H9 (cell line): ENCODE measurements at regions not wholly inside any gene's neighbourhood (a gene's known extent, or its start where the extent isn't known, plus 50 kb on each side); places are given as distances from the start of the nearest gene placed in this dataset.

Experiments
- DNase-seq: peaks from one replicate; pipeline ENCODE4 v3.0.0-alpha.2; 2017
- H2AFZ ChIP-seq: one replicate; pipeline ENCODE4 v1.6.1; 2013; ENCODE audit warnings: mild to moderate bottlenecking, low read length, control low read depth, moderate library complexity
- H2AK5ac ChIP-seq: 2 replicates; pipeline ENCODE4 v1.6.1; 2013; ENCODE audit warnings: low read length, control low read depth, mixed read lengths; ENCODE audit not compliant: insufficient read length
- H2BK120ac ChIP-seq: one replicate; pipeline ENCODE4 v1.6.1; 2013; ENCODE audit warnings: low read depth, mild to moderate bottlenecking, low read length, control low read depth, inconsistent platforms; ENCODE audit not compliant: poor library complexity, severe bottlenecking
- H2BK12ac ChIP-seq: 2 replicates; pipeline ENCODE4 v1.6.1; 2013; ENCODE audit warnings: low read length, control low read depth, mixed read lengths, low read depth; ENCODE audit not compliant: insufficient read length
- H2BK15ac ChIP-seq: 2 replicates; pipeline ENCODE4 v1.6.1; 2013; ENCODE audit warnings: low read depth, low read length, control low read depth
- H2BK20ac ChIP-seq: one replicate; pipeline ENCODE4 v1.6.1; 2013; ENCODE audit warnings: low read depth, mild to moderate bottlenecking, low read length, control low read depth, inconsistent platforms; ENCODE audit not compliant: poor library complexity, severe bottlenecking
- H2BK5ac ChIP-seq: 2 replicates; pipeline ENCODE4 v1.6.1; 2013; ENCODE audit warnings: low read length, control low read depth, mixed read lengths; ENCODE audit not compliant: insufficient read length
- H3K14ac ChIP-seq: 2 replicates; pipeline ENCODE4 v1.6.1; 2013; ENCODE audit warnings: low read length, control low read depth; ENCODE audit not compliant: insufficient read depth
- H3K18ac ChIP-seq: 2 replicates; pipeline ENCODE4 v1.6.1; 2013; ENCODE audit warnings: low read depth, mild to moderate bottlenecking, mixed read lengths, low read length, control low read depth; ENCODE audit not compliant: insufficient read length
- H3K23ac ChIP-seq: 2 replicates; pipeline ENCODE4 v1.6.1; 2013; ENCODE audit warnings: low read length, control low read depth, mixed read lengths, low read depth; ENCODE audit not compliant: insufficient read length
- H3K23me2 ChIP-seq: 2 replicates; pipeline ENCODE4 v1.6.1; 2013; ENCODE audit warnings: low read depth, mild to moderate bottlenecking, mixed read lengths, low read length, control low read depth; ENCODE audit not compliant: insufficient read length, poor library complexity, severe bottlenecking
- H3K27ac ChIP-seq: 2 replicates; pipeline ENCODE4 v1.5.1; 2013; ENCODE audit warnings: low read length, control low read depth, mixed read lengths, low read depth; ENCODE audit not compliant: insufficient read length
- H3K27me3 ChIP-seq: 2 replicates; pipeline ENCODE4 v1.6.1; 2013; ENCODE audit warnings: low read length, control low read depth, inconsistent platforms; ENCODE audit not compliant: insufficient read depth
- H3K4ac ChIP-seq: 2 replicates; pipeline ENCODE4 v1.6.1; 2013; ENCODE audit warnings: low read depth, mild to moderate bottlenecking, control low read depth, inconsistent platforms, low read length, moderate library complexity
- H3K4me1 ChIP-seq: 2 replicates; pipeline ENCODE4 v1.6.1; 2013; ENCODE audit warnings: low read length, control low read depth, inconsistent platforms; ENCODE audit not compliant: insufficient read depth
- H3K4me2 ChIP-seq: 2 replicates; pipeline ENCODE4 v1.6.1; 2013; ENCODE audit warnings: low read length, control low read depth, mixed read lengths; ENCODE audit not compliant: insufficient read length, insufficient read depth
- H3K56ac ChIP-seq: 2 replicates; pipeline ENCODE4 v1.6.1; 2013; ENCODE audit warnings: low read depth, mild to moderate bottlenecking, mixed read lengths, low read length, control low read depth; ENCODE audit not compliant: insufficient read length
- H3K79me1 ChIP-seq: 2 replicates; pipeline ENCODE4 v1.6.1; 2013; ENCODE audit warnings: low read depth, mild to moderate bottlenecking, moderate library complexity, low read length, control low read depth, inconsistent platforms; ENCODE audit not compliant: insufficient read depth, poor library complexity, severe bottlenecking
- H3K79me2 ChIP-seq: 2 replicates; pipeline ENCODE4 v1.6.1; 2013; ENCODE audit warnings: low read length, control low read depth, inconsistent platforms; ENCODE audit not compliant: insufficient read depth
- H3K9ac ChIP-seq: 2 replicates; pipeline ENCODE4 v1.6.1; 2013; ENCODE audit warnings: low read length, control low read depth, mixed read lengths; ENCODE audit not compliant: insufficient read length; ENCODE audit errors: extremely low read depth
- H3K9me3 ChIP-seq: one replicate; pipeline ENCODE4 v1.6.1; 2013; ENCODE audit warnings: low read depth, low read length, inconsistent platforms; ENCODE audit not compliant: control insufficient read depth
- H3T11ph ChIP-seq: one replicate; pipeline ENCODE4 v1.6.1; 2013; ENCODE audit warnings: mild to moderate bottlenecking, low read length, control low read depth, inconsistent platforms
- H4K20me1 ChIP-seq: one replicate; pipeline ENCODE4 v1.6.1; 2013; ENCODE audit not compliant: control insufficient read depth, insufficient read length, insufficient read depth
- H4K5ac ChIP-seq: 2 replicates; pipeline ENCODE4 v1.6.1; 2013; ENCODE audit warnings: low read depth, mild to moderate bottlenecking, mixed read lengths, low read length, control low read depth; ENCODE audit not compliant: insufficient read length
- H4K8ac ChIP-seq: replicated peaks from 2 replicates; pipeline ENCODE4 v1.6.1; 2013; ENCODE audit warnings: low read length, control low read depth, mixed read lengths, low read depth; ENCODE audit not compliant: insufficient read length
- H4K91ac ChIP-seq: 2 replicates; pipeline ENCODE4 v1.6.1; 2013; ENCODE audit warnings: low read depth, mild to moderate bottlenecking, moderate library complexity, mixed read lengths, low read length, control low read depth; ENCODE audit not compliant: insufficient read length
- H3K27ac Mint-ChIP-seq, 3 experiments: 2 replicates in 2 of 3; 3 replicates in 1 of 3; pipeline ENCODE4 v1.8.0; 2020 to 2021; ENCODE audit warnings: mixed read lengths in 3 of 3, mild to moderate bottlenecking in 1 of 3, moderate library complexity in 1 of 3
- H3K27me3 Mint-ChIP-seq: 2 replicates; pipeline ENCODE4 v1.8.0; 2021; ENCODE audit warnings: low read depth, mild to moderate bottlenecking, moderate library complexity, mixed read lengths
- H3K36me3 Mint-ChIP-seq, 3 experiments: 2 replicates in 2 of 3; 3 replicates in 1 of 3; pipeline ENCODE4 v1.8.0; 2020 to 2021; ENCODE audit warnings: low read depth in 3 of 3, mixed read lengths in 3 of 3; ENCODE audit not compliant: insufficient read depth in 1 of 3
- H3K4me1 Mint-ChIP-seq, 2 experiments: 2 replicates each; pipeline ENCODE4 v1.8.0; 2020; ENCODE audit warnings: mixed read lengths in 2 of 2
- H3K4me3 Mint-ChIP-seq, 2 experiments: 2 replicates in 1 of 2; 3 replicates in 1 of 2; pipeline ENCODE4 v1.8.0; 2020 to 2021; ENCODE audit warnings: mild to moderate bottlenecking in 2 of 2, mixed read lengths in 2 of 2, moderate library complexity in 1 of 2
- H3K9me3 Mint-ChIP-seq, 2 experiments: 2 replicates in 1 of 2; 3 replicates in 1 of 2; pipeline ENCODE4 v1.8.0; 2020; ENCODE audit warnings: mild to moderate bottlenecking in 2 of 2, mixed read lengths in 2 of 2, moderate library complexity in 1 of 2
- CTCF ChIP-seq: fragments of 200-600 bp; sonication (generic); conservative IDR thresholded peaks from 3 replicates; pipeline ENCODE4 v1.8.0; 2021; ENCODE audit warnings: antibody characterized with exemption, mild to moderate bottlenecking
- WGBS: extraction: QIAGEN DNeasy Blood & Tissue Kit; methylation state at CpG from one replicate; pipeline ENCODE4 v1.1.7; 2013; ENCODE audit warnings: missing lambda C conversion rate, low lambda C conversion rate, mixed read lengths; ENCODE audit not compliant: insufficient read length; ENCODE audit errors: extremely low coverage; 5-methylcytosine and 5-hydroxymethylcytosine counted together

GRCh38 chrX:124234348-124234747 lies 98.1 kb upstream of the TEX13D start:
- Histone ChIP-seq H3K9me3 (peaks cover 5% of the 10 kb centered on the region), H2AK5ac (no peak overlapping the region), H2AFZ (no peak overlapping the region), H2BK15ac (no peak overlapping the region), H3K23me2 (no peaks in the 10 kb centered on the region), H2BK20ac (no peak overlapping the region), H3K79me2 (no peaks in the 10 kb centered on the region), H3K18ac (no peak overlapping the region), H3K14ac (no peak overlapping the region), H3K4me2 (no peak overlapping the region), H4K5ac (no peak overlapping the region), H3K4me1 (peaks cover 3% of the 10 kb centered on the region; the same call in 1 of the 2 replicates), H2BK120ac (no peak overlapping the region), H3K23ac (no peak overlapping the region), H3T11ph (no peak overlapping the region), H3K4ac (no peak overlapping the region), H4K8ac (no peak overlapping the region), H3K27ac (no peak overlapping the region), H4K20me1 (no peaks in the 10 kb centered on the region), H3K27me3 (no peaks in the 10 kb centered on the region), H2BK5ac (no peak overlapping the region), H3K9ac (no peak overlapping the region), H2BK12ac (no peak overlapping the region), H3K56ac (no peak overlapping the region), H3K79me1 (no peaks in the 10 kb centered on the region), H4K91ac (no peak overlapping the region)
- Mint-ChIP-seq H3K27ac (no peak overlapping the region), H3K9me3 (peaks cover 6 to 16% of the 10 kb centered on the region in 2 experiments; a peak in 4 of 5 replicates), H3K27me3 (peaks cover 56% of the 10 kb centered on the region), H3K4me3 (no peak overlapping the region), H3K36me3 (peaks cover 0 to 2% (median 0%) of the 10 kb centered on the region in 3 experiments; a peak in 2 of 7 replicates), H3K4me1 (peaks cover 40 to 42% of the 10 kb centered on the region in 2 experiments)
- no peak for TF ChIP-seq CTCF
- no CpG with 5 or more reads among the region's 8 CpGs for WGBS
- DNase-seq = no peak
